Muscle layer of colon (tissue), 2 donors: ENCODE measurements at regions not wholly inside any gene's neighbourhood (a gene's known extent, or its start where the extent isn't known, plus 50 kb on each side); places are given as distances from the start of the nearest gene placed in this dataset.
"Not testable (repeated sequence)": the region's sequence is repeated elsewhere in the genome, so short reads cannot be mapped to it uniquely, and the experiment has no call there.

Source experiments
- H3K27ac ChIP-seq: one replicate; pipeline ENCODE4 v1.7.0; 2013; ENCODE audit warnings: low read depth, mild to moderate bottlenecking, low read length, moderate library complexity
- H3K27me3 ChIP-seq, 2 donors: one replicate each; pipeline ENCODE4 v1.7.0; 2013; ENCODE audit warnings: low read length in 2 of 2, mild to moderate bottlenecking in 2 of 2; ENCODE audit not compliant: insufficient read depth in 2 of 2, control insufficient read depth in 1 of 2
- H3K36me3 ChIP-seq: one replicate; pipeline ENCODE4 v1.7.0; 2013; ENCODE audit warnings: mild to moderate bottlenecking, low read length; ENCODE audit not compliant: insufficient read depth
- H3K4me1 ChIP-seq: one replicate; pipeline ENCODE4 v1.7.0; 2013; ENCODE audit warnings: mild to moderate bottlenecking, low read length; ENCODE audit not compliant: insufficient read depth
- H3K4me3 ChIP-seq, 2 donors: one replicate each; pipeline ENCODE4 v1.7.0; 2013; ENCODE audit warnings: low read length in 2 of 2, low read depth in 1 of 2, mild to moderate bottlenecking in 1 of 2, moderate library complexity in 1 of 2
- H3K9ac ChIP-seq: one replicate; pipeline ENCODE4 v1.7.0; 2013; ENCODE audit warnings: low read length
- H3K9me3 ChIP-seq: one replicate; pipeline ENCODE4 v1.7.0; 2013; ENCODE audit warnings: mild to moderate bottlenecking, low read length
- donor health status: abdominal sarcoma.
- donor health status: Adenocarcinoma of cecum.

GRCh38 chr3:46576-46975, 150.0 kb upstream of the CHL1 start:
- no peak overlapping the region for H3K27ac ChIP-seq
- H3K36me3 ChIP-seq: no peaks in the 10 kb centered on the region
- H3K4me1 ChIP-seq: no peaks in the 10 kb centered on the region
- no peak overlapping the region for H3K9ac ChIP-seq
- no peaks in the 10 kb centered on the region for H3K27me3 ChIP-seq
- no peaks in the 10 kb centered on the region for H3K9me3 ChIP-seq
- H3K4me3 ChIP-seq: no peak overlapping the region

GRCh38 chr3:53441-53840, 143.1 kb upstream of the CHL1 start:
- not testable (repeated sequence) for H3K4me1 ChIP-seq, H3K36me3 ChIP-seq, H3K9ac ChIP-seq, H3K27me3 ChIP-seq, H3K27ac ChIP-seq, H3K9me3 ChIP-seq, H3K4me3 ChIP-seq

GRCh38 chr3:54240-54639, 142.3 kb upstream of the CHL1 start:
- Histone ChIP-seq H3K9ac (no peak overlapping the region), H3K27ac (no peak overlapping the region), H3K27me3 (no peaks in the 10 kb centered on the region), H3K4me1 (no peaks in the 10 kb centered on the region), H3K36me3 (no peaks in the 10 kb centered on the region), H3K4me3 (no peak overlapping the region), H3K9me3 (no peaks in the 10 kb centered on the region)

- no peaks in the 10 kb centered on the region for H3K9me3 ChIP-seq
- no peak overlapping the region for H3K4me3 ChIP-seq
- no peak overlapping the region for H3K27ac ChIP-seq
- no peaks in the 10 kb centered on the region for H3K27me3 ChIP-seq
- H3K4me1 ChIP-seq: no peaks in the 10 kb centered on the region
- no peaks in the 10 kb centered on the region for H3K36me3 ChIP-seq
- no peak overlapping the region for H3K9ac ChIP-seq
These were observed 139.9 kb upstream of the CHL1 start for GRCh38 chr3:56672-57071.

- no peaks in the 10 kb centered on the region for H3K4me1 ChIP-seq
- no peaks in the 10 kb centered on the region for H3K27me3 ChIP-seq
- H3K36me3 ChIP-seq: no peaks in the 10 kb centered on the region
- H3K9ac ChIP-seq: no peak overlapping the region
- H3K4me3 ChIP-seq: no peak overlapping the region
- H3K9me3 ChIP-seq: no peaks in the 10 kb centered on the region
- no peak overlapping the region for H3K27ac ChIP-seq
These were observed 136.7 kb upstream of the CHL1 start for GRCh38 chr3:59854-60253.

GRCh38 chr3:63095-63765, 133.3 kb upstream of the CHL1 start:
- H3K36me3 ChIP-seq: no peaks in the 10 kb centered on the region
- H3K4me1 ChIP-seq: no peaks in the 10 kb centered on the region
- no peaks in the 10 kb centered on the region for H3K27me3 ChIP-seq
- H3K9ac ChIP-seq: no peak overlapping the region
- no peak overlapping the region for H3K27ac ChIP-seq
- H3K9me3 ChIP-seq: no peaks in the 10 kb centered on the region
- no peak overlapping the region for H3K4me3 ChIP-seq

GRCh38 chr3:69690-70089, 126.9 kb upstream of the CHL1 start:
- Histone ChIP-seq H3K36me3 (no peaks in the 10 kb centered on the region), H3K27ac (no peak overlapping the region), H3K27me3 (no peaks in the 10 kb centered on the region)

GRCh38 chr3:72776-73175, 123.8 kb upstream of the CHL1 start:
- Histone ChIP-seq H3K4me3 (no peak overlapping the region), H3K4me1 (peaks cover 13% of the 10 kb centered on the region), H3K9ac (no peak overlapping the region), H3K27ac (no peak overlapping the region), H3K36me3 (no peaks in the 10 kb centered on the region), H3K9me3 (no peaks in the 10 kb centered on the region), H3K27me3 (no peaks in the 10 kb centered on the region)

More at GRCh38 chr3:69690-70089, 126.9 kb upstream of the CHL1 start:
- no peaks in the 10 kb centered on the region for H3K9me3 ChIP-seq
- peaks cover 7% of the 10 kb centered on the region for H3K4me1 ChIP-seq
- no peak overlapping the region for H3K4me3 ChIP-seq
- no peak overlapping the region for H3K9ac ChIP-seq

GRCh38 chr3:73271-73670, 123.3 kb upstream of the CHL1 start:
- no peaks in the 10 kb centered on the region for H3K36me3 ChIP-seq
- no peak overlapping the region for H3K27ac ChIP-seq
- peaks cover 13% of the 10 kb centered on the region for H3K4me1 ChIP-seq
- H3K27me3 ChIP-seq: no peaks in the 10 kb centered on the region
- H3K4me3 ChIP-seq: no peak overlapping the region
- no peaks in the 10 kb centered on the region for H3K9me3 ChIP-seq
- H3K9ac ChIP-seq: no peak overlapping the region

GRCh38 chr3:74676-75243, 121.8 kb upstream of the CHL1 start:
- Histone ChIP-seq H3K27ac (no peak overlapping the region), H3K27me3 (no peaks in the 10 kb centered on the region), H3K9ac (no peak overlapping the region), H3K4me3 (no peak overlapping the region), H3K4me1 (peaks cover 13% of the 10 kb centered on the region), H3K9me3 (no peaks in the 10 kb centered on the region), H3K36me3 (no peaks in the 10 kb centered on the region)

- Histone ChIP-seq H3K9ac (no peak overlapping the region), H3K27me3 (no peaks in the 10 kb centered on the region), H3K9me3 (no peaks in the 10 kb centered on the region), H3K27ac (no peak overlapping the region), H3K4me1 (peaks cover 13% of the 10 kb centered on the region), H3K36me3 (no peaks in the 10 kb centered on the region), H3K4me3 (no peak overlapping the region)
These were observed 121.3 kb upstream of the CHL1 start for GRCh38 chr3:75260-75659.

GRCh38 chr3:79542-79941, 117.0 kb upstream of the CHL1 start:
- Histone ChIP-seq H3K9me3 (no peaks in the 10 kb centered on the region), H3K27me3 (no peaks in the 10 kb centered on the region), H3K4me1 (peaks cover 7% of the 10 kb centered on the region), H3K4me3 (no peak overlapping the region), H3K9ac (no peak overlapping the region), H3K27ac (no peak overlapping the region), H3K36me3 (no peaks in the 10 kb centered on the region)
